Upper lobe of right lung (tissue), 1 donor: ENCODE measurements at regions not wholly inside any gene's neighbourhood (a gene's known extent, or its start where the extent isn't known, plus 50 kb on each side); places are given as distances from the start of the nearest gene placed in this dataset.
"Not testable (repeated sequence)": the region's sequence is repeated elsewhere in the genome, so short reads cannot be mapped to it uniquely, and the experiment has no call there.

ENCODE experiments used
- ATAC-seq: fragments of 200-7000 bp; cut with Tn5 transposase; one replicate; pipeline ENCODE4 v1.9.1; 2020; ENCODE audit warnings: mild to moderate bottlenecking, moderate library complexity
- DNase-seq: peaks from one replicate; pipeline ENCODE4 v3.0.0-alpha.2; 2020
- H3K27ac ChIP-seq: fragments of 200-600 bp; one replicate; pipeline ENCODE4 v1.8.0; 2022
- H3K27me3 ChIP-seq: fragments of 200-600 bp; one replicate; pipeline ENCODE4 v1.8.0; 2022; ENCODE audit warnings: mild to moderate bottlenecking
- H3K36me3 ChIP-seq: fragments of 200-600 bp; one replicate; pipeline ENCODE4 v1.8.0; 2022
- H3K4me1 ChIP-seq: fragments of 200-600 bp; one replicate; pipeline ENCODE4 v1.8.0; 2022
- H3K4me3 ChIP-seq: fragments of 200-600 bp; one replicate; pipeline ENCODE4 v1.8.0; 2022; ENCODE audit warnings: mild to moderate bottlenecking
- H3K9me3 ChIP-seq: fragments of 200-600 bp; one replicate; pipeline ENCODE4 v1.8.0; 2022
- intact Hi-C: fragments of 100-400 bp; cut with DNase I; formaldehyde crosslinking; loops from one replicate; pipeline ENCODE4 v1.11.0; 2022
- TF ChIP-seq, protein P1 (sequence below): fragments of 200-600 bp; IDR thresholded peaks from one replicate; pipeline ENCODE4 v1.8.0; 2022; ENCODE audit warnings: antibody characterized with exemption
- donor health status: DM: no; HTN: yes; CAD: no; lungs with severe emphysema.

DNA sequence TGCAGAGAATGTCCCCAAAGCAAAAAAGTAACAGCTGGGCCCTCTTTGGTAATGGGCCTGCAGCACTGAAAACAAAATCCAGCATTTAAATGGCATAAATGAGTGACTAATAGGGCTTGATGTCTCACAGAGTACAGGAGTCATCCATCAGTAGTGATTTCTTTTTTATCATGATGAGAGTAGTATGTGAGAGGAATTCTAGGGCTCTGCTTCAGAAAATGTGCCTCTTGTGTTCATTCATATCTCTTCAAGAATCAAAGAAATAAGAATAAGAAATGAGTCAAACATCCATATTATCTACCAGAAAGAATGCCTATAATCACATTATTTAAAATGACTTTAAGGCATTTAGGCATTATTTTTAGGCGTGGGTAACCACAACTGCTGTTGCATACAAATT lies 792.9 kb upstream of the HTR2C start:
- DNase-seq (no peak), ATAC-seq (no peak)
- no peaks in the 10 kb centered on the region for H3K27me3 ChIP-seq
- TF ChIP-seq, protein P1, sequence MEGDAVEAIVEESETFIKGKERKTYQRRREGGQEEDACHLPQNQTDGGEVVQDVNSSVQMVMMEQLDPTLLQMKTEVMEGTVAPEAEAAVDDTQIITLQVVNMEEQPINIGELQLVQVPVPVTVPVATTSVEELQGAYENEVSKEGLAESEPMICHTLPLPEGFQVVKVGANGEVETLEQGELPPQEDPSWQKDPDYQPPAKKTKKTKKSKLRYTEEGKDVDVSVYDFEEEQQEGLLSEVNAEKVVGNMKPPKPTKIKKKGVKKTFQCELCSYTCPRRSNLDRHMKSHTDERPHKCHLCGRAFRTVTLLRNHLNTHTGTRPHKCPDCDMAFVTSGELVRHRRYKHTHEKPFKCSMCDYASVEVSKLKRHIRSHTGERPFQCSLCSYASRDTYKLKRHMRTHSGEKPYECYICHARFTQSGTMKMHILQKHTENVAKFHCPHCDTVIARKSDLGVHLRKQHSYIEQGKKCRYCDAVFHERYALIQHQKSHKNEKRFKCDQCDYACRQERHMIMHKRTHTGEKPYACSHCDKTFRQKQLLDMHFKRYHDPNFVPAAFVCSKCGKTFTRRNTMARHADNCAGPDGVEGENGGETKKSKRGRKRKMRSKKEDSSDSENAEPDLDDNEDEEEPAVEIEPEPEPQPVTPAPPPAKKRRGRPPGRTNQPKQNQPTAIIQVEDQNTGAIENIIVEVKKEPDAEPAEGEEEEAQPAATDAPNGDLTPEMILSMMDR: no peak
- no peak overlapping the region for H3K4me3 ChIP-seq
- intact Hi-C loops: no loop called here
- no peaks in the 10 kb centered on the region for H3K36me3 ChIP-seq
- H3K27ac ChIP-seq: no peak overlapping the region
- no peaks in the 10 kb centered on the region for H3K9me3 ChIP-seq
- no peaks in the 10 kb centered on the region for H3K4me1 ChIP-seq

DNA sequence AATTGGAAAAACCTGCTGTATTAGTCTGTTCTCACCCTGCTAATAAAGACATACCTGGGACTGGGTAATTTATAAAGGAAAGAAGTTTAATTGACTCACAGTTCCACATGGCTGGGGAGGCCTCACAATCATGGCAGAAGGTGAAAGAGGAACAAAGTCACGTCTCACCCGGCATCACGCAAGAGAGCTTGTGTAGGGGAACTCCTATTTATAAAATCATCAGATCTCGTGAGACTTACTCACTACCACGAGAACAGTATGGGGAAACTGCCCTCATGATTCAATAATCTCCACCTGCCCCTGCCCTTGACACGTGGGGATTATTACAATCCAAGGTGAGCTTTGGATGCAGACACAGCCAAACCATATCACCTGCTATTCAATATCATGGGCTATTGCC lies 799.1 kb upstream of the HTR2C start:
- not testable (repeated sequence) for DNase-seq

DNA sequence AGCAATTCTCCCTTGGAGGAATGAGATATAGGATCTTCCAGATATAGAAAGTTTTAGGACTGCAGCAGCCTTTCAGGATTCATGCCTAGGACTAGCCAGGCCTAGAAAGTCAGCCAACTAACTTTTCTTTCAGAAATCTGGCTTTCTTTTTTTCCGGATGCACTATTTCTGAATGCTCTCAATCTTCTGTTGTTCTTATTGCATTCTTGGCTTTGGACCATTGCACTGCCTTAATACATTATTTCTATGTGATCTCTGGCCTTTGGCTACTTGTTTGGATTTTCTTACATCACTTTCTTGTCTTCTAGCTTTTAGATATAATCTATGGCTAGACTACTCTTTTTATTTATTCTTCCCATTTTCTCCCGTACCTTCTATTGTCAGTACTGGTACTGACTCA lies 813.1 kb upstream of the HTR2C start:
- TF ChIP-seq, protein P1: no peak
- no peaks in the 10 kb centered on the region for H3K36me3 ChIP-seq
- no peak overlapping the region for H3K4me3 ChIP-seq
- H3K27ac ChIP-seq: no peak overlapping the region
- no peaks in the 10 kb centered on the region for H3K4me1 ChIP-seq
- DNase-seq (no peak), ATAC-seq (no peak)
- H3K9me3 ChIP-seq: no peaks in the 10 kb centered on the region
- intact Hi-C loops: no loop called here
- no peaks in the 10 kb centered on the region for H3K27me3 ChIP-seq

More for the DNA sequence above, 799.1 kb upstream of the HTR2C start:
- H3K27me3 ChIP-seq, intact Hi-C loops, H3K27ac ChIP-seq, ATAC-seq, H3K4me3 ChIP-seq, H3K36me3 ChIP-seq, H3K9me3 ChIP-seq, H3K4me1 ChIP-seq: not testable (repeated sequence)

DNA sequence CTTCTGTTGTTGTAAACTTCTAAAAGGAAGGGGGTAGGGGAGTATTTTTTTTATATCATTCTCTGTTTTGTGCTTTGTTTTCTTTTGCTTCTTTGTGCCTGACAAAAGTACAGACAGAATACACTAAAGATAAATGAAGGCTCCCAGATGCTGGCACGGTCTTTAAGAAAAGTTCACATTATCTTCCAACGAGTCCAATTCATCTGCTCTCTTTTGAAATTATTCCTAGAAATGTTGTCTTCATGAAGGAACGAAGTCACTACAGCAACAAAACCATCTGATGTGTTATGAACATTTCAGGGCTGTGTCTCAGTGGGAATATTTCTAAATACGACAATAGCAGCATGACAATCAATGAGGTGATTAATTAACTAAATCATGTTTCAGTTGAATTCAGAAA lies 813.8 kb upstream of the HTR2C start:
- DNase-seq (no peak), ATAC-seq (no peak)
- H3K27me3 ChIP-seq: no peaks in the 10 kb centered on the region
- no peak overlapping the region for H3K27ac ChIP-seq
- no peak overlapping the region for H3K4me3 ChIP-seq
- no peaks in the 10 kb centered on the region for H3K4me1 ChIP-seq
- TF ChIP-seq, protein P1: no peak
- no peaks in the 10 kb centered on the region for H3K36me3 ChIP-seq
- no peaks in the 10 kb centered on the region for H3K9me3 ChIP-seq
- intact Hi-C loops: no loop called here

DNA sequence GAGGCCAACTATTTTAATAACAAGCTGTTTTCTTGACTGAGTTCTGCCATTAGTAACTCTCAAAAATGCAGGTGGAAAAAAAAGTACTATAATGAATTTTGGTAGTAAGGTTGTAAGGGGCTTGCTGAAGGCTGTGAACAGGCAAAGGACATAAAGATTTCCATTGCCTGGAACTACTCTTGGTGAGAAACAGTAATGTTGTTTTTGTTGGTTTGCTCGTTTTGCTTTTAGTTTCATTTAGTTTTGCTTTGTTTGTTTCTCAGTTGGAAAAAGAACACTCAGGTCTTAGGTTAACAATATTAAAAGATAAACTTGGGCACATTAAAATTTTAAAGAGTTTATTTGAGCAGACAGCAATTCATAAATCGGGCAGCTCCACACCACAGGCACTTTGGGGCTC lies 824.5 kb upstream of the HTR2C start:
- H3K27me3 ChIP-seq: no peaks in the 10 kb centered on the region
- ATAC-seq (no peak), DNase-seq (no peak)
- H3K4me1 ChIP-seq: no peaks in the 10 kb centered on the region
- intact Hi-C loops: no loop called here
- H3K4me3 ChIP-seq: no peak overlapping the region
- H3K27ac ChIP-seq: no peak overlapping the region
- TF ChIP-seq, protein P1: no peak
- no peaks in the 10 kb centered on the region for H3K36me3 ChIP-seq
- no peaks in the 10 kb centered on the region for H3K9me3 ChIP-seq

DNA sequence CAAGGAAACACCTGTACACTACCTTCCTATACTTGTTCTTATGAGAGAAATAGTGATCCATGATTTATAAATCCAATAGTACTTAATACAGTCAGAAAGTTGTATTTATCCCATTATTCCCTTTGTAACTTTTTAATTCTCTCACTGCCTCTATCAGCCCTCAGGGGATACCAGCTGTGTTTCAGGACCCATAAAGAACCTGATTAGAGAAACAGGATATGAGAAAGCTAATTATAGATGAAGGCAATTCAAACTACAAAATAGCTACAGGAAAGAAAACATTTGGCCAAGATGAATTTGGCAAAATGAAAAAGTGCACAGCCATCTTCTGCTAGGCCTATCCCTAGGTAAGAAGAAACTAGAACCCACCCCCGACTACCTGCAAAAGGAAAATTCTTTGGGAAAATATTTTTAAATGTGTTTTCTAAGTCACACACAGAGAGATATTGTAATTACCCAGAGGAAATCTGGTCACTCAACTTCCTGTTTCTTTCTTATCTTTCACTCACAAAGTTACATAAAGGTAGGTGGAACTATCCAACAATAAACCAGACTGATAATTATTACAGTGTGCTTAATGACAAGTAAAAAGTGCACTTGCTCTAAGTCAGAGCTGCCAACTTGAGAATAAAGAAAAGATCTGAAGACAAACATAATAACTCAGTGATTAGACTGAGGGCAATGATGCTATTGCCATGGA lies 836.5 kb upstream of the HTR2C start:
- ATAC-seq (no peak), DNase-seq (no peak)
- no peaks in the 10 kb centered on the region for H3K27me3 ChIP-seq
- no peak overlapping the region for H3K4me3 ChIP-seq
- TF ChIP-seq, protein P1: no peak
- no peaks in the 10 kb centered on the region for H3K36me3 ChIP-seq
- no peaks in the 10 kb centered on the region for H3K9me3 ChIP-seq
- H3K27ac ChIP-seq: no peak overlapping the region
- intact Hi-C loops: no loop called here
- H3K4me1 ChIP-seq: no peaks in the 10 kb centered on the region
